Right renal cortex interstitium (tissue), 3 donors: ENCODE measurements at regions not wholly inside any gene's neighbourhood (a gene's known extent, or its start where the extent isn't known, plus 50 kb on each side); places are given as distances from the start of the nearest gene placed in this dataset.

Experiments used
- DNase-seq, 3 donors: peaks; one replicate each; pipeline ENCODE4 v3.0.0-alpha.2; 2013; ENCODE audit warnings: low read depth in 3 of 3, low spot score in 2 of 3

DNA sequence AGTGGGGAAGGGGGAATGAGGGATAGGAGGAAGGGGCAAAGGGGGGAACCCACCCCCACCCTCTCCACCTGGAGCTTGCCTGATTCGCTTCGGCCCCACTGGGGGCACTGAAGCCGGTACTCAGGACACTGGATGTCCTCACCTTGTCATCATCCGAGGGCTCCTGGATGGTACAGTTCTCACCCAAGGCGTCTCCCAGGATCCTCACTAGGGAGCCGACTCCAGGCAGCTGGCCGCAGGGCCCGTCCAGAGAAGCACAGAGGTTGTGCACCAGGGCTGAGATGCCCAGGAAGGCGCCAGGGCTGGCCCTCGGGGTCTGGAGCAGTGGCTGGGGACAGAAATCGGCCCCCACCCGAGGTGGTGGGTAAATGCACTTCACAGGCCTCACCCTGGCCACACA, 92.3 kb downstream of the LITAF start:
- no peak for DNase-seq

DNA sequence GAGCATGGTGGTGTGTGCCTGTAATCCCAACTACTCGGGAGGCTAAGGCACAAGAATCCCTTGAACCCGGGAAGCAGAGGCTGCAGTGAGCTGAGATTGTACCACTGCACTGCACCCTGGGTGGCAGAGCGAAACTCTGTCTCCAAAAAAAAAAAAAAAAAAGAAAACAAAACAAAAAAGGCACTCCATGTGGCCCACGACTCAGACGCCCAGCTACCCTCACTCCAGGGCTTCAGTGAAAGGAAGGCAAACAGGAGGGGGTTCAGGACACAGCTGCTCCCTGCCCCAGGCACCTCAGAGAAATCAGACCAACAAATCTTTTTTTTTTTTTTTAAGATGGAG, 91.7 kb downstream of the LITAF start:
- DNase-seq, result no peak
